ENCODE measurements at regions not wholly inside any gene's neighbourhood (a gene's known extent, or its start where the extent isn't known, plus 50 kb on each side); places are given as distances from the start of the nearest gene placed in this dataset.

DNA sequence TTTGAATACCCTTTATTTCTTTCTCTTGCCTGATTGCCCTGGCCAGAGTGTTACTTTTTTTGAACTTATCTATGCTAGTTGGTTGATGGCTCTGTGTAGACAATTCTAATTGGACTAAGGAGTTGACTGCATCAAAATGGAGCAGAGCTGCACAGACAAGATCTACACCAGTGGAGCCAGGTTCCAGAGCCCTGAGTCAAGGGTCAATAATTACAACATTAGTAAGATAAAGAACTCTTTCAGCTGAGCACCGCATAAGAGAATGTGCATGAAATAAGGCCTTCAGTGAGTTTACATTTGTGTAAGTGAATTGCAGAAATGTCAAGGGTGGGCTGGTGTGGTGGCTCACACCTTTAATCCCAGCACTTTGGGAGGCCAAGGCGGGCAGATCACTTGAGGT lies 599.7 kb upstream of the TENM3 start:
- TF ChIP-seq, protein P1, sequence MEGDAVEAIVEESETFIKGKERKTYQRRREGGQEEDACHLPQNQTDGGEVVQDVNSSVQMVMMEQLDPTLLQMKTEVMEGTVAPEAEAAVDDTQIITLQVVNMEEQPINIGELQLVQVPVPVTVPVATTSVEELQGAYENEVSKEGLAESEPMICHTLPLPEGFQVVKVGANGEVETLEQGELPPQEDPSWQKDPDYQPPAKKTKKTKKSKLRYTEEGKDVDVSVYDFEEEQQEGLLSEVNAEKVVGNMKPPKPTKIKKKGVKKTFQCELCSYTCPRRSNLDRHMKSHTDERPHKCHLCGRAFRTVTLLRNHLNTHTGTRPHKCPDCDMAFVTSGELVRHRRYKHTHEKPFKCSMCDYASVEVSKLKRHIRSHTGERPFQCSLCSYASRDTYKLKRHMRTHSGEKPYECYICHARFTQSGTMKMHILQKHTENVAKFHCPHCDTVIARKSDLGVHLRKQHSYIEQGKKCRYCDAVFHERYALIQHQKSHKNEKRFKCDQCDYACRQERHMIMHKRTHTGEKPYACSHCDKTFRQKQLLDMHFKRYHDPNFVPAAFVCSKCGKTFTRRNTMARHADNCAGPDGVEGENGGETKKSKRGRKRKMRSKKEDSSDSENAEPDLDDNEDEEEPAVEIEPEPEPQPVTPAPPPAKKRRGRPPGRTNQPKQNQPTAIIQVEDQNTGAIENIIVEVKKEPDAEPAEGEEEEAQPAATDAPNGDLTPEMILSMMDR (IDR thresholded peaks at IDR 0.05 in 4 of 5, conservative IDR thresholded peaks at IDR 0.05 in 1 of 5): no peak
- no peak for TF ChIP-seq POLR2A (IDR thresholded peaks at IDR 0.05)

Measured in gastrocnemius medialis (tissue), 4 donors.